SK-N-SH treated with all-trans-retinoic acid at 6 μM for 48 hours (cell line): ENCODE measurements at regions not wholly inside any gene's neighbourhood (a gene's known extent, or its start where the extent isn't known, plus 50 kb on each side); places are given as distances from the start of the nearest gene placed in this dataset.
A peak's percentile ranks its signal among the peaks of the same experiment; 100 is the strongest.

Experiments
- ATAC-seq: fragments of 200-7000 bp; cut with Tn5 transposase; 3 replicates; pipeline ENCODE4 v1.9.1; 2020; ENCODE audit warnings: mild to moderate bottlenecking, moderate library complexity
- ARNTL ChIP-seq: fragments of 450-650 bp; formaldehyde crosslinking; IDR thresholded peaks from 2 replicates; pipeline ENCODE4 v1.5.0; 2020; ENCODE audit warnings: low read depth, mild to moderate bottlenecking, moderate library complexity, borderline replicate concordance
- CREB5 ChIP-seq: fragments of 250-450 bp; sonication (Bioruptor Pico); IDR thresholded peaks from 2 replicates; pipeline ENCODE4 v1.5.1; 2020; ENCODE audit warnings: low read depth, mild to moderate bottlenecking, moderate library complexity
- CSDC2 ChIP-seq: fragments of 250-450 bp; sonication (Bioruptor Pico); IDR thresholded peaks from 2 replicates; pipeline ENCODE4 v1.5.0; 2020; ENCODE audit warnings: mild to moderate bottlenecking, moderate library complexity
- CSRNP3 ChIP-seq: fragments of 250-450 bp; sonication (Bioruptor Pico); IDR thresholded peaks from 2 replicates; pipeline ENCODE4 v1.5.1; 2021; ENCODE audit warnings: mild to moderate bottlenecking, moderate library complexity
- ESRRG ChIP-seq: fragments of 250-450 bp; sonication (Bioruptor Pico); IDR thresholded peaks from 2 replicates; pipeline ENCODE4 v1.6.1; 2021; ENCODE audit warnings: mild to moderate bottlenecking
- OSR1 ChIP-seq: fragments of 250-450 bp; sonication (Bioruptor Pico); IDR thresholded peaks from 2 replicates; pipeline ENCODE4 v1.8.0; 2022; ENCODE audit warnings: moderate library complexity, mild to moderate bottlenecking, inconsistent platforms
- PATZ1 ChIP-seq: fragments of 250-450 bp; sonication (Bioruptor Pico); IDR thresholded peaks from 2 replicates; pipeline ENCODE4 v1.8.0; 2020; ENCODE audit warnings: mild to moderate bottlenecking, moderate library complexity, borderline replicate concordance
- PPARA ChIP-seq: fragments of 250-450 bp; sonication (Bioruptor Pico); IDR thresholded peaks from 2 replicates; pipeline ENCODE4 v1.5.0; 2020; ENCODE audit warnings: mild to moderate bottlenecking, borderline replicate concordance
- SNAI2 ChIP-seq: fragments of 250-450 bp; sonication (Bioruptor Pico); IDR thresholded peaks from 2 replicates; pipeline ENCODE4 v1.5.0; 2020; ENCODE audit warnings: mild to moderate bottlenecking, moderate library complexity
- TCF4 ChIP-seq: fragments of 250-450 bp; sonication (Bioruptor Pico); IDR thresholded peaks from 2 replicates; pipeline ENCODE4 v1.8.0; 2021; ENCODE audit warnings: mild to moderate bottlenecking, moderate library complexity, borderline replicate concordance
- TOX ChIP-seq: fragments of 250-450 bp; sonication (Bioruptor Pico); IDR thresholded peaks from 2 replicates; pipeline ENCODE4 v1.8.0; 2021; ENCODE audit warnings: mild to moderate bottlenecking, moderate library complexity, borderline replicate concordance
- TSHZ2 ChIP-seq: fragments of 250-450 bp; sonication (Bioruptor Pico); IDR thresholded peaks from 2 replicates; pipeline ENCODE4 v1.5.0; 2020; ENCODE audit warnings: mild to moderate bottlenecking, moderate library complexity
- ZC3H10 ChIP-seq: fragments of 250-450 bp; sonication (Bioruptor Pico); IDR thresholded peaks from 2 replicates; pipeline ENCODE4 v1.5.1; 2021; ENCODE audit warnings: mild to moderate bottlenecking, moderate library complexity
- ZFP3 ChIP-seq: fragments of 250-450 bp; sonication (Bioruptor Pico); IDR thresholded peaks from 2 replicates; pipeline ENCODE4 v1.5.0; 2020; ENCODE audit warnings: mild to moderate bottlenecking, moderate library complexity
- ZFP30 ChIP-seq: fragments of 450-650 bp; formaldehyde crosslinking; IDR thresholded peaks from 2 replicates; pipeline ENCODE4 v1.5.0; 2022; ENCODE audit warnings: mild to moderate bottlenecking, moderate library complexity
- ZNF70 ChIP-seq: fragments of 450-650 bp; formaldehyde crosslinking; IDR thresholded peaks from 2 replicates; pipeline ENCODE4 v1.5.0; 2020; ENCODE audit warnings: mild to moderate bottlenecking, moderate library complexity
- ZNF8 ChIP-seq: fragments of 450-650 bp; formaldehyde crosslinking; IDR thresholded peaks from 2 replicates; pipeline ENCODE4 v1.5.0; 2020; ENCODE audit warnings: mild to moderate bottlenecking, moderate library complexity

GRCh38 chr7:12485845-12486244 is 82.2 kb upstream of the VWDE start:
- TF ChIP-seq ZFP3 (CRISPR knock-in tag) = no peak
- TF ChIP-seq OSR1 (CRISPR knock-in tag) = no peak
- no peak for TF ChIP-seq ZNF8
- TF ChIP-seq ZNF70 = no peak
- no peak for TF ChIP-seq ZFP30 (CRISPR knock-in tag)
- no peak for TF ChIP-seq ZC3H10 (CRISPR knock-in tag)
- TF ChIP-seq CSRNP3 (CRISPR knock-in tag) = no peak
- TF ChIP-seq TCF4 = no peak
- no peak for TF ChIP-seq PPARA (CRISPR knock-in tag)
- ATAC-seq = no peak

- TF ChIP-seq ZFP30 (CRISPR knock-in tag) (no peak), CSDC2 (CRISPR knock-in tag) (no peak), SNAI2 (CRISPR knock-in tag) (no peak), PATZ1 (CRISPR knock-in tag) (no peak), PPARA (CRISPR knock-in tag) (no peak), ESRRG (no peak), CSRNP3 (CRISPR knock-in tag) (no peak), ARNTL (CRISPR knock-in tag) (no peak), TOX (CRISPR knock-in tag) (no peak)
- ATAC-seq = no peak
Measured at GRCh38 chr7:12488341-12488740, 82.2 kb upstream of the SCIN start.

- no peak for TF ChIP-seq PATZ1 (CRISPR knock-in tag)
- TF ChIP-seq TSHZ2 = no peak
- no peak for TF ChIP-seq TOX (CRISPR knock-in tag)
- no peak for TF ChIP-seq CSRNP3 (CRISPR knock-in tag)
- ATAC-seq = peak; percentile 88
Measured at GRCh38 chr7:12490107-12490688, 80.3 kb upstream of the SCIN start.

- no peak for ATAC-seq
- no peak for TF ChIP-seq PPARA (CRISPR knock-in tag)
- TF ChIP-seq TSHZ2 = no peak
- no peak for TF ChIP-seq CSRNP3 (CRISPR knock-in tag)
- no peak for TF ChIP-seq CREB5
Measured at GRCh38 chr7:12490940-12491339, 79.6 kb upstream of the SCIN start.
